CD4-positive, alpha-beta T cell (primary cell): ENCODE measurements at regions not wholly inside any gene's neighbourhood (a gene's known extent, or its start where the extent isn't known, plus 50 kb on each side); places are given as distances from the start of the nearest gene placed in this dataset.

Source experiments
- ATAC-seq: fragments of 200-7000 bp; cut with Tn5 transposase; one replicate; pipeline ENCODE4 v1.10.0; 2022; ENCODE audit warnings: mild to moderate bottlenecking; ENCODE audit not compliant: poor library complexity
- CTCF ChIA-PET: fragments of 350-600 bp; sonication (Branson Sonifier 250); formaldehyde crosslinking; loops from one replicate; lab custom pipeline; 2021; ENCODE audit warnings: antibody characterized with exemption, inconsistent platforms; lab: Charles Lee
- POLR2A ChIA-PET: fragments of 350-600 bp; sonication (Branson Sonifier 250); formaldehyde crosslinking; loops from one replicate; lab custom pipeline; 2021; ENCODE audit warnings: antibody characterized with exemption, inconsistent platforms; lab: Charles Lee
- DNase-seq, 14 experiments: peaks; one replicate each; pipeline ENCODE4 v3.0.0-alpha.2; 2013 to 2020; ENCODE audit warnings: mixed read lengths in 2 of 14
- H3K27ac ChIP-seq, 2 donors: one replicate each; pipeline versions ENCODE4 v1.5.1 to v1.7.0; 2013; ENCODE audit warnings: low read length in 2 of 2, low read depth in 1 of 2, mild to moderate bottlenecking in 1 of 2
- H3K27me3 ChIP-seq, 2 experiments: 1 replicate in 1 of 2; 2 replicates in 1 of 2; pipeline versions ENCODE4 v1.6.1 to v1.7.0; 2013; ENCODE audit warnings: low read length in 2 of 2, control low read depth in 1 of 2, mild to moderate bottlenecking in 1 of 2, moderate library complexity in 1 of 2; ENCODE audit not compliant: insufficient read depth in 2 of 2, control insufficient read depth in 1 of 2
- H3K36me3 ChIP-seq: one replicate; pipeline ENCODE4 v1.6.1; 2013; ENCODE audit warnings: low read length, control low read depth; ENCODE audit not compliant: insufficient read depth
- H3K4me1 ChIP-seq: one replicate; pipeline ENCODE4 v1.6.1; 2013; ENCODE audit warnings: low read length, control low read depth; ENCODE audit not compliant: insufficient read depth
- H3K4me3 ChIP-seq: one replicate; pipeline ENCODE4 v1.5.1; 2013; ENCODE audit warnings: mild to moderate bottlenecking, low read length, moderate library complexity
- H3K9me3 ChIP-seq, 2 experiments: 1 replicate in 1 of 2; 2 replicates in 1 of 2; pipeline versions ENCODE4 v1.6.1 to v1.7.0; 2013; ENCODE audit warnings: low read length in 2 of 2, mild to moderate bottlenecking in 2 of 2, control low read depth in 1 of 2, moderate library complexity in 1 of 2; ENCODE audit not compliant: control insufficient read depth in 1 of 2, insufficient read depth in 1 of 2
- H3K27ac Mint-ChIP-seq: one replicate; pipeline ENCODE4 v1.8.0; 2020; ENCODE audit warnings: mixed read lengths
- H3K27me3 Mint-ChIP-seq: one replicate; pipeline ENCODE4 v1.8.0; 2021; ENCODE audit warnings: mixed read lengths
- H3K36me3 Mint-ChIP-seq: one replicate; pipeline ENCODE4 v1.8.0; 2021; ENCODE audit warnings: low read depth, mixed read lengths
- H3K4me1 Mint-ChIP-seq: one replicate; pipeline ENCODE4 v1.8.0; 2021; ENCODE audit warnings: low read depth, mixed read lengths
- H3K4me3 Mint-ChIP-seq: one replicate; pipeline ENCODE4 v1.8.0; 2020; ENCODE audit warnings: mild to moderate bottlenecking, mixed read lengths
- H3K9me3 Mint-ChIP-seq: one replicate; pipeline ENCODE4 v1.8.0; 2020; ENCODE audit warnings: mixed read lengths
- intact Hi-C, 2 experiments: fragments of 100-400 bp; cut with DNase I in 1 of 2; cut with micrococcal nuclease in 1 of 2; formaldehyde crosslinking; loops; one replicate each; pipeline versions ENCODE4 v1.15.1 to v1.9.0; 2023 to 2025; cut with DNase I, micrococcal nuclease
- TF ChIP-seq, protein P1 (sequence below): fragments of 200-600 bp; IDR thresholded peaks from one replicate; pipeline ENCODE4 v1.8.0; 2022; ENCODE audit warnings: antibody characterized with exemption, mild to moderate bottlenecking

DNA sequence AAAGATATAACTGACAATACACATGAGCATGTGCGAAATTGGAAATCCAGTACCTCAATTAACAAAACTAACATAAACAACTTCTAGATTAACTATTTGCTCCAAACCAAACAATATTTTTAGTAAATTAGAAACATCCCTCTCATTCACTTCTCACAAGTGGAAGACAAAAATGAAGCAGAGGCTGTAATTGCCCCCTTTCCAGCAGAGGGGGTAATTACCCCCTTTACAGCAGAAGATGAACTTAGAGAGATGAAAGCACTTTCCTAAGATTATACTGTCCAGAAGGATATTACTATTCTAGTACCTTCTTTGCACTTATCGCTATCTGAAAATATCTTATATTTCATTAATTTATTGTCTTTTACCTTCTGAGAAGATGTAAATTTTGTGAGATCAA is 1025.2 kb downstream of the FSCB start:
- Histone ChIP-seq H3K4me1 (no peaks in the 10 kb centered on the region), H3K4me3 (no peak overlapping the region), H3K36me3 (no peaks in the 10 kb centered on the region), H3K9me3 (no peaks in the 10 kb centered on the region), H3K27me3 (no peaks in the 10 kb centered on the region), H3K27ac (no peak overlapping the region)
- ATAC-seq (no peak), DNase-seq (no peak)
- ChIA-PET POLR2A (no interaction called here), CTCF (no interaction called here)
- Mint-ChIP-seq H3K4me3 (no peak overlapping the region), H3K27me3 (no peaks in the 10 kb centered on the region), H3K27ac (no peak overlapping the region), H3K36me3 (no peaks in the 10 kb centered on the region), H3K9me3 (peaks cover 5% of the 10 kb centered on the region), H3K4me1 (no peaks in the 10 kb centered on the region)
- TF ChIP-seq, protein P1, sequence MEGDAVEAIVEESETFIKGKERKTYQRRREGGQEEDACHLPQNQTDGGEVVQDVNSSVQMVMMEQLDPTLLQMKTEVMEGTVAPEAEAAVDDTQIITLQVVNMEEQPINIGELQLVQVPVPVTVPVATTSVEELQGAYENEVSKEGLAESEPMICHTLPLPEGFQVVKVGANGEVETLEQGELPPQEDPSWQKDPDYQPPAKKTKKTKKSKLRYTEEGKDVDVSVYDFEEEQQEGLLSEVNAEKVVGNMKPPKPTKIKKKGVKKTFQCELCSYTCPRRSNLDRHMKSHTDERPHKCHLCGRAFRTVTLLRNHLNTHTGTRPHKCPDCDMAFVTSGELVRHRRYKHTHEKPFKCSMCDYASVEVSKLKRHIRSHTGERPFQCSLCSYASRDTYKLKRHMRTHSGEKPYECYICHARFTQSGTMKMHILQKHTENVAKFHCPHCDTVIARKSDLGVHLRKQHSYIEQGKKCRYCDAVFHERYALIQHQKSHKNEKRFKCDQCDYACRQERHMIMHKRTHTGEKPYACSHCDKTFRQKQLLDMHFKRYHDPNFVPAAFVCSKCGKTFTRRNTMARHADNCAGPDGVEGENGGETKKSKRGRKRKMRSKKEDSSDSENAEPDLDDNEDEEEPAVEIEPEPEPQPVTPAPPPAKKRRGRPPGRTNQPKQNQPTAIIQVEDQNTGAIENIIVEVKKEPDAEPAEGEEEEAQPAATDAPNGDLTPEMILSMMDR = no peak
- intact Hi-C loops = no loop called here

DNA sequence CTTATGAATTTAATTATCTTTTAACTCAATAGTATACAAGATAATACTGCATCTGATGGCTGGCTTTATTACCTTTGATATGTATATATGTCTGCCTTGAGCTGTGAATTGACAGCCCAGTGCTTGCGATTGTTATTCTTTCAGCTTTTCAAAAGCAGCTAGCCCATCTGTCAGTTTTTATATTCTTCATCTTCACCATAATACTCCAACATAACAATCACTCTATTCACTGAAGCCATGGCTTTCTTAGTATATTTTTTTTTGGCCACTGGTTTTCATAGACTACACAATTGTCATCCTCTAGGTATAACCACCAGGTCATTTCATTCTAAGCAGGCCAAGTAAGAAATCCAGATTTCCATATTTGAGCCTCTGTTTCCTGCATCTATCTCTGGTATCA is 1026.1 kb downstream of the FSCB start:
- Mint-ChIP-seq H3K27ac (no peak overlapping the region), H3K27me3 (no peaks in the 10 kb centered on the region), H3K36me3 (no peaks in the 10 kb centered on the region), H3K4me1 (no peaks in the 10 kb centered on the region), H3K9me3 (peaks cover 5% of the 10 kb centered on the region), H3K4me3 (no peak overlapping the region)
- no peaks in the 10 kb centered on the region for H3K9me3 ChIP-seq
- intact Hi-C loops = no loop called here
- ChIA-PET CTCF (no interaction called here), POLR2A (no interaction called here)
- no peak overlapping the region for H3K4me3 ChIP-seq
- H3K36me3 ChIP-seq = no peaks in the 10 kb centered on the region
- no peak overlapping the region for H3K27ac ChIP-seq
- no peaks in the 10 kb centered on the region for H3K27me3 ChIP-seq
- TF ChIP-seq, protein P1 = no peak
- H3K4me1 ChIP-seq = no peaks in the 10 kb centered on the region
- ATAC-seq (no peak), DNase-seq (no peak)

DNA sequence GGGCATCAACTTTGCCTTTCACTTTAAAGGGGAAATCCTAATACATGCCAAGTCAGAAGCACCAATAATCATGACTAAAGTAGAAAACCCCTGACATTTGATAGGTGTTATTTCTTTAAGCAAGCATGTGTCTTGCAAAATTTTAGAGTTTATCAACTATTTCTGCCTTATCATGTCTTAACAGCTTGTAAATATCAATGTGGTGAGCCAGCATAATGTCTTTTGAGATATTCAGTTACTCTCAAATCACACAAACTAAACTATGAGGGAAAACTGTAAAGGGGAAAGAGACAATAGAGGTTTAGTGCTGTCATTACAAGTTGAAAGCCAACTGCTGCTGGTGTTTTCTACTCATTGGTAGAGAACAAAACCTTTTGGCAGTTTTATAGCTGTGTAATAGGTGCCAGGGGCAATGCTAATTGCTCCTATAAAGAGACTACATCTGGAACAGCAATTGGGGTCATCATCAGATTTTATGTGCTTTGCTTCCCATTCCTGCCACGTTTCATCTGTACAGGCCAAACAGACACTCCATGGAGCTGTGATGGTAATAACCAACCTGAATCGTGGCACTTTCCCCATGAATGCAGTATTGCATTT is 1027.4 kb downstream of the FSCB start:
- Histone ChIP-seq H3K27ac (no peak overlapping the region), H3K4me1 (no peaks in the 10 kb centered on the region), H3K4me3 (no peak overlapping the region), H3K27me3 (no peaks in the 10 kb centered on the region), H3K9me3 (no peaks in the 10 kb centered on the region), H3K36me3 (no peaks in the 10 kb centered on the region)
- peaks cover 5% of the 10 kb centered on the region for H3K9me3 Mint-ChIP-seq
- no peaks in the 10 kb centered on the region for H3K4me1 Mint-ChIP-seq
- H3K27me3 Mint-ChIP-seq = no peaks in the 10 kb centered on the region
- no peak for ATAC-seq
- H3K27ac Mint-ChIP-seq = no peak overlapping the region
- ChIA-PET CTCF (no interaction called here), POLR2A (no interaction called here)
- TF ChIP-seq, protein P1 = no peak
- H3K36me3 Mint-ChIP-seq = no peaks in the 10 kb centered on the region
- DNase-seq = no peak
- no peak overlapping the region for H3K4me3 Mint-ChIP-seq
- intact Hi-C loops = no loop called here
